ENCODE measurements at regions not wholly inside any gene's neighbourhood (a gene's known extent, or its start where the extent isn't known, plus 50 kb on each side); places are given as distances from the start of the nearest gene placed in this dataset.

DNA sequence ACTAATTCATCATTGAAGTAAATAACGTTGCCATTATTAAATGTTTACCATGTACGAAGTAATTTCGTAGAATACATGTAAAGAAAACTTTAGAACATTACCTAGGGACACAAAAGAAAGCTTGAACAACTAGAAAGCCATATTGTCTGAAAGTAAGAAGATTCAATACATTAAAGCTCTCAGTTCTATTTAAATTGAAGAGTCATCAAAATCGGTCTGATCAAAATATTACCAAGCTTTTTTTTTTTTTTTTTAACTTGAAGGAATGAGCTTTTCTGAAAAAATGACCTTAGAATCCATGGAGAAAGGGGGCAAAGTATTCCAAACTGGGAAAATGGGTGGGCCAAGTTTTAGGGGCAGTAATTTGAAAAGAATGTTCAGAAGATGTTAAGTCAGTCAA, 300.8 kb downstream of the GPD2 start:
- no peak overlapping the region for H3K4me2 ChIP-seq (ENCODE audit: low read depth, low read length)
- no peaks in the 10 kb centered on the region for H3K9me3 ChIP-seq (ENCODE audit: low read length)
- H3K79me2 ChIP-seq (ENCODE audit: insufficient read depth, low read length): no peaks in the 10 kb centered on the region
- H3K9ac ChIP-seq (ENCODE audit: insufficient read depth, low read depth, low read length): no peak overlapping the region
- no peak overlapping the region for H3K4me3 ChIP-seq (replicated peaks in 1 of 3; ENCODE audit: insufficient read depth in 1 of 3, low read depth in 2 of 3, low read length in 3 of 3)
- DNase-seq (ENCODE audit: low spot score): no peak
- H3K27me3 ChIP-seq (ENCODE audit: control insufficient read depth in 1 of 2, insufficient read depth in 2 of 2, low read length in 2 of 2): no peaks in the 10 kb centered on the region
- ChIA-PET CTCF (ENCODE audit: low intra/inter-chr PET ratio, low total read pairs) (no interaction called here), POLR2A (no interaction called here)
- no peaks in the 10 kb centered on the region for H4K20me1 ChIP-seq (ENCODE audit: insufficient read depth, low read length)
- intact Hi-C loops (cut with micrococcal nuclease; ENCODE audit: unreplicated experiment): no loop called here
- in situ Hi-C loops (cut with HindIII; ENCODE audit: extremely low pct_ligation_motif_present, low pct_unique_long_range_greater_than_20kb): no loop called here
- H3K4me1 ChIP-seq (ENCODE audit: insufficient read depth, low read length): no peaks in the 10 kb centered on the region
- 0% methylated on average over 4 of the region's 4 CpGs for WGBS (ENCODE audit: low lambda C conversion rate)
- TF ChIP-seq MAFF (IDR thresholded peaks at IDR 0.05; ENCODE audit: low read depth, low read length) (peak; percentile 65; the same call in 1 of the 2 replicates), MAFK (conservative IDR thresholded peaks at IDR 0.05 in 1 of 2, IDR thresholded peaks at IDR 0.05 in 1 of 2; ENCODE audit: low read length in 2 of 2) (peak; percentile 73 to 81), AGO1 (IDR thresholded peaks at IDR 0.05; ENCODE audit: low read depth, low read length, poor library complexity, severe bottlenecking) (no peak), TP53 (CRISPR knock-in tag; conservative IDR thresholded peaks at IDR 0.05) (no peak), ZFX (CRISPR knock-in tag; IDR thresholded peaks at IDR 0.05; ENCODE audit: low read depth) (no peak), SNAPC2 (CRISPR knock-in tag; IDR thresholded peaks at IDR 0.05) (no peak)
- FAIRE-seq: no peak
- BruUV-seq (replicated peaks): no TSS peak
- no peak for ATAC-seq
- H2AFZ ChIP-seq (ENCODE audit: low read length): no peak overlapping the region
- H3K27ac ChIP-seq (ENCODE audit: extremely low read length, insufficient read depth, low read length): no peak overlapping the region
- no peaks in the 10 kb centered on the region for H3K36me3 ChIP-seq (replicated peaks in 1 of 2; ENCODE audit: control insufficient read depth in 1 of 2, insufficient read depth in 2 of 2, low read length in 2 of 2)

DNA sequence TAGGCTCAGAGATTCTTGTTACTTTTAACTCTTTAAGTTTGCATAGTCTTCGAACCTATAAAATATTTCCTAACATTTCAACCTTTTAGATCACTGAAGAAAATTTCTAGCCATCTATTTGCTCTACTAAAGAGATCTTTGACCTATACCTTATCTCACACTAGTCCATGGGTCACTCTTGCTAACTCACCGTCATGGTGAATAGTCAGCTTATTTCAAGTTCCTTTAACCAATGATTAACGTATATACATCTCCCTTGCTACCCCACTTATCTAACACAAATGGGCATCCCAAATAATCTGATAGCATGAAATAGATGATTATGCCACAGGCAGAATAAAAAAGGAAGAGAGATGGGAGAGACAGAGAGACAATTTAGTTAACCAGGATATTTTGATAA, 303.1 kb downstream of the GPD2 start:
- FAIRE-seq (no peak), ATAC-seq (no peak), DNase-seq (ENCODE audit: low spot score) (no peak)
- H3K4me1 ChIP-seq (ENCODE audit: insufficient read depth, low read length): no peaks in the 10 kb centered on the region
- no peak overlapping the region for H3K27ac ChIP-seq (ENCODE audit: extremely low read length, insufficient read depth, low read length)
- H4K20me1 ChIP-seq (ENCODE audit: insufficient read depth, low read length): no peaks in the 10 kb centered on the region
- CTCF ChIA-PET (ENCODE audit: low intra/inter-chr PET ratio, low total read pairs): no interaction called here
- H3K79me2 ChIP-seq (ENCODE audit: insufficient read depth, low read length): no peaks in the 10 kb centered on the region
- no peak overlapping the region for H2AFZ ChIP-seq (ENCODE audit: low read length)
- H3K4me2 ChIP-seq (ENCODE audit: low read depth, low read length): no peak overlapping the region
- no peaks in the 10 kb centered on the region for H3K9me3 ChIP-seq (ENCODE audit: low read length)
- BruUV-seq (replicated peaks): no TSS peak
- no peak overlapping the region for H3K9ac ChIP-seq (ENCODE audit: insufficient read depth, low read depth, low read length)
- H3K4me3 ChIP-seq (replicated peaks in 1 of 3; ENCODE audit: insufficient read depth in 1 of 3, low read depth in 2 of 3, low read length in 3 of 3): no peak overlapping the region
- H3K36me3 ChIP-seq (replicated peaks in 1 of 2; ENCODE audit: control insufficient read depth in 1 of 2, insufficient read depth in 2 of 2, low read length in 2 of 2): no peaks in the 10 kb centered on the region
- intact Hi-C loops (cut with micrococcal nuclease; ENCODE audit: unreplicated experiment): no loop called here
- no peaks in the 10 kb centered on the region for H3K27me3 ChIP-seq (ENCODE audit: control insufficient read depth in 1 of 2, insufficient read depth in 2 of 2, low read length in 2 of 2)
- no peak for TF ChIP-seq SP140L (CRISPR knock-in tag; IDR thresholded peaks at IDR 0.05; ENCODE audit: borderline replicate concordance)
- TF ChIP-seq ATF5 (CRISPR knock-in tag; IDR thresholded peaks at IDR 0.05; ENCODE audit: low read depth): no peak
- no peak for TF ChIP-seq ZSCAN22 (CRISPR knock-in tag; IDR thresholded peaks at IDR 0.05)
- peak; percentile 37; the same call in 1 of the 2 replicates for TF ChIP-seq ATF7 (IDR thresholded peaks at IDR 0.05)
- no peak for TF ChIP-seq ATF7 (CRISPR knock-in tag; IDR thresholded peaks at IDR 0.05)
- no peak for TF ChIP-seq ZFX (CRISPR knock-in tag; IDR thresholded peaks at IDR 0.05; ENCODE audit: low read depth)
- TF ChIP-seq ZNF124 (CRISPR knock-in tag; IDR thresholded peaks at IDR 0.05): no peak
- under 1% methylated on average over 3 of the region's 3 CpGs for WGBS (ENCODE audit: low lambda C conversion rate)
- in situ Hi-C loops (cut with HindIII; ENCODE audit: extremely low pct_ligation_motif_present, low pct_unique_long_range_greater_than_20kb): no loop called here
- POLR2A ChIA-PET: no interaction called here

Measured in HepG2 (cell line).